ENCODE measurements at regions not wholly inside any gene's neighbourhood (a gene's known extent, or its start where the extent isn't known, plus 50 kb on each side); places are given as distances from the start of the nearest gene placed in this dataset.

DNA sequence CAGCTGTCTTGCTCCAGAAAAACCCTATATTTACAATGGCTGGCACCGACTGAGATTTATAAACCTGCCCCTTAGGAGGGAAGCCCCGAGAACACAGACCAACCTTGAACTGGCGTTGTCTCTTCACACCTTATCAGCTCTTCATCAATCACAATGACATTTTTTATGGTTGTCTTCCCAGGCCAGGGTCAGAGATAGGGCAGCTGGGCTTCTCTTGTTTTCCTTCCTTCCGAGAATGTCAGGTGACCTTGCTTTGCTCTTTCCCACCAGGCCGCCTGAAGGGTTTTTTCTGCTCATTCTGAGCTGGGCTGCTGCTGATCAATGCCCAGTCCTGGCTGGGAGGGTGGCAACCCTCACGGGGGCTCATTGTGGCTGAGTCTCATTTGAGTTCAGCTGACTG is 619.1 kb downstream of the CCDC171 start:
- DNase-seq = no peak

GRCh38 chr9:16172796-16173195 is 620.0 kb downstream of the CCDC171 start:
- DNase-seq = no peak

GRCh38 chr9:16174915-16175314 is 622.1 kb downstream of the CCDC171 start:
- no peak for DNase-seq

- DNase-seq = no peak
Measured at GRCh38 chr9:16175461-16175860, 622.6 kb downstream of the CCDC171 start.

DNA sequence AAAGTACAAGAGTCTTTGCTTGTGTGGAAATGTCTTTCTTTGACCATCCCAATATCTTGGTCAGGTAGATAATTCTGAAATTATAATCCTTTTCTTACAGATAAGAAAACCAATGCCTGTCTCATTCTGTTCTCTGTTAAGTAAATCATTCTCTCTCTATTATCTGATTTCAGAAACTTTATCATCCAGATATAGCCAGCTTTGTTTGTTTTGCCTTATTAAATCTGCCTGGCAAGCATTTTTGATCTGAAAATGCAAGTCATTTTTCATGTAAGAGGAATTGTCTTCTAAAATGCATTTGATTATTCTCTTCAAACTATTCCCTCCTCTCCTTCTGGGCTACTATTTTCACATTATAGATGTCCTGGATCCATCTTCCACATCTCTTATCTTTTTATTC is 625.5 kb downstream of the CCDC171 start:
- no peak for DNase-seq

DNA sequence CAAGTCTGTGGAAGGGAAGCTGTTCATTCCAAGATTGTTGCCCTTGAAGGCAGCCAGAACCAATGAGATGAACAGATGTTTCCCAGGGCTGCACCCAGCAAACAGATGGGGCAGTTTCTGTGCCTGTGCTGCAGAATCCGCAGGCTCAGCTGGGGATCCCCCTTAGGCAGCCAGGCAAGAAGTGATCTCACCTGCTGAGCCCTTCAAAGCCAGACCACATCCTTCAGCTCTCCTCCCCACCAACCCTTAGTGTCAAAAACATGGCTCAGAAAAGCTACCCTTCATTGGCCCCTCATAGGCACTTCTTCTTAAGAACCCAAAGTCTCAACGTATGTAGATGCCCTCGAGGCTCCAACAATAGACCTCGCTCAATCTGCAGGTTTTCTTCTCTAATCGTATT is 626.7 kb downstream of the CCDC171 start:
- DNase-seq = peak; percentile 8

GRCh38 chr9:16180091-16180490 is 627.2 kb downstream of the CCDC171 start:
- no peak for DNase-seq

DNA sequence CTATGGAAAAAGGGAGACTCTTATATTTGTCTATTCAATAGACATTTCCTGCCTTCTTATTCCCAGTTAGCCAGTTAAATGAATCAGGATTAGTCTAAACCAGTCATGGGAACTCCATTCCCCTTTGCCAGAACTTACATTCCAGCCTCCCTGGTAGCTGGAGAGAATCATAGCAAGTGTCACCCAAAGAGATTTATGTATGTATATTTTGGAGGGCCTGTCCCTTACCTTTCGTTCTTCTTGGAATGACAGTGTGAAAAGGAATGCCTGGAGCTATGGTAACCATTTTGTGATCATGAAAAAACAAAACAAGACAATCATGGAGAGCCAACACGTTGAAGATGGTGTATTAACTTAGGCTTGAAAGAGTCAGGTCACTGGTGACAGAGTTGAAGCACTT is 627.7 kb downstream of the CCDC171 start:
- DNase-seq = no peak

- DNase-seq = no peak
Measured at GRCh38 chr9:16181539-16181938, 628.7 kb downstream of the CCDC171 start.

DNA sequence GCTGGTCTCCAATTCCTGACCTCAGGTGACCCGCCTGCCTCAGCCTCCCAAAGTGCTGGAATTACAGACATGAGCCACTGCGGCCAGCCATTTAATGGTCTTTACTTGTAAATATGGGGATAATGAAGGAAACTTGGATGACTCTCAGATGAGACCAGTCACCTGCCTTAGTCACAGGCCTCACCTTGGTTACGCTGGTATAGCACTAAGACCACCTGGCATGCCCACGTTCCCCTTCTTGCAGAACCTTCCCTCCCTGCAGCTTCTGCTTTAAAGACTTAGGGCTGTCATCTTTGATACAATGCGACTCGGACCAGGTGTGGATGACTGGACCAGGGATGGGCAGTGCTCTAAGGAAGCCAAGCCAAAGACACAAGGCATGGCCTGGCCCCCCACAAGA is 629.9 kb downstream of the CCDC171 start:
- DNase-seq = no peak

GRCh38 chr9:16184964-16185646 is 632.3 kb downstream of the CCDC171 start:
- no peak for DNase-seq

DNA sequence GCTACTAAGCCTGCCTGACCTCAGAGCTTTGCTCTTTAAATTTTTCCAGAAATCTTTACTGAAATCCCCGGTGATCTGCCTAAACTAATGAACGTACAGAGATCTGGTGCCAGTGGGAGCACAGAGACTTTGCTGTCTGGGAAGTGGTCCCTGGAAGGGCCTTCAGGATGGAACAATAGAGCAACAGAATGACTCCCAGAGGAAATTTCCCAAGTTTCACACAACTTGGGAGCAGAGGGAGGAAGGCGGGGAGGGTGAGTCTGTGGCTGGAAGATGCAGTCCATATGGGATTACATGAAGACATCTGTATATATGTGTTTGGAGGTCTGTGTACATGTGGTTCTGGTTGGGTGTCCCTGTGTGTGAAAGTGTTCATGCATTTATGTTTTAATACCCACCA is 638.3 kb downstream of the CCDC171 start:
- no peak for DNase-seq

- DNase-seq = peak; percentile 23
Measured at GRCh38 chr9:16191691-16192402, 639.0 kb downstream of the CCDC171 start.

DNA sequence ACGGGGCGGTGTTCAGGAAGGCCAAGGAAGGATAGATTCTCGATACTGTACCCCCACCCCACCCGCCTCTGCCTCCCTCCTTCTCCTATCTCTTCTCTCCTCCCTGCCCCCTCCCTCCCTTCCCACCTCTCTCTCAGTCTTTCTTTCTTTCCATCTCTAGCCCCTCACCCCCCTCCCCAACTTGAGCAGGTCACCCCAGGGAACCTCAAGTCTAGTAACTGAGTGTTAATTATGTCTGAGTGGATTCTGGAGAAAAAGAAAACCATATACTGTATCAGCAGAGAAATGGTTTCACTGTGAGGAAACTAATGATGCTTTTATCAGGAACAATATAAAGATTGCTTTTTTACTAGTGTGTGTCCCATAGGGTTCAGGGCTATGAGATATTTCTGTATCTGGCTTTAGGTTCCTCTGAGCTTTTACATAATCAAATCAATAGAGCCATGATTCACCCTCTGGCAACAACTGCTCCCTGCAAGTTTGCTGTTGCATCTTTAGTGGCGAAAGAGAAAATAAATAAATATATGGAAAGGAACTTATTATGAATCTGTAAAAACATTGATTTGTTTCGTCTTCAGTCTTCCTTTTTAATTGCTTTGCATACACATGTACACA is 639.7 kb downstream of the CCDC171 start:
- no peak for DNase-seq

- DNase-seq = no peak
Measured at GRCh38 chr9:16193066-16193465, 640.2 kb downstream of the CCDC171 start.

- DNase-seq = no peak
Measured at GRCh38 chr9:16196206-16196605, 643.4 kb downstream of the CCDC171 start.

- no peak for DNase-seq
Measured at GRCh38 chr9:16197578-16198370, 644.9 kb downstream of the CCDC171 start.

DNA sequence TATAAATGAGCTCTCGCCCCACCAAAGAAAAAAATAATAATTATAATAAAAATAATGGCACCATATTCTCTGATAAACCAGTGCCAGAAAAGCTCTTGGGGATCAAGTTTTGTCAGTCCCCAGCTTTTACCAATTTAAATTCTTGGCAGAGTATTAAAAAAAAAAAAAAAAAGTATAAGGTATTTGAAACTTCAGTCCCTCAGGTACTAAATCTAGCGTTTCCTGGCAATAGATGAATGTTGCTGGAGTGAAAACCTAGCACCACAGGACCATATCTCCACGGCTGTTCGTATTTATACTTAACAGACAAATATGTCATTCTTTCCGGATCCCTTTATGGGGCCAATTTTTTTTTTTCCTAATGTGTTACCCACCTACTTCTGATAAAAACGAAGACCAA is 646.2 kb downstream of the CCDC171 start:
- DNase-seq = no peak

DNA sequence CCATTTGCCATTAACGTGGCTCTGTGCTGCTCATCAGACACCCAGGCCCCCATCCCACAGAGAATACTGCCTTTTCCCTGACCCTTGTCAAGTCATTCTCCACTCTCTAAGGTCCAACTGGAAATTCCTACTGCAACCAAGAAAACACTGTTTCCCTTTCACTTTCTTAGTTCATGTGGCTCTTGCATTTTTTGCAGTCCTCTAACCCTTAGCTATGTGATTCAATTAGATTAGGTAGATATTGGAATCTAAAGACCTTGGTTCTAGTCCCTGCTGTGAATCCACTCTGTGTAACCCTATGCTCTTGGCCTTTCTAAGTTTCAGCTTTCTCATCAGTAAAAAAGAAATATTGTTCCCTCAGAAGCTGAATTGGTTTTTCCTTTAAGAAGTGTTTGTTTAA is 649.4 kb downstream of the CCDC171 start:
- no peak for DNase-seq

GRCh38 chr9:16202914-16203728 is 650.3 kb downstream of the CCDC171 start:
- no peak for DNase-seq

- no peak for DNase-seq
Measured at GRCh38 chr9:16203729-16204573, 651.1 kb downstream of the CCDC171 start.

- no peak for DNase-seq
Measured at GRCh38 chr9:16205455-16205854, 652.6 kb downstream of the CCDC171 start.

Data from stimulated activated CD4-positive, alpha-beta T cell treated with anti-CD3 and anti-CD28 coated beads, Interleukin-1b, Interleukin-23, amount 100 ng/mL, for 48 hours (primary cell).